ENCODE measurements at regions not wholly inside any gene's neighbourhood (a gene's known extent, or its start where the extent isn't known, plus 50 kb on each side); places are given as distances from the start of the nearest gene placed in this dataset.

GRCh38 chr4:43223820-43224219 lies 331.3 kb downstream of the GRXCR1 start:
- intact Hi-C loops (cut with DNase I): no loop called here
- DNase-seq (no peak), ATAC-seq (no peak)
- Histone ChIP-seq H3K9me3 (no peaks in the 10 kb centered on the region), H3K4me1 (no peaks in the 10 kb centered on the region), H3K27me3 (ENCODE audit: insufficient read depth in 3 of 3, low read length in 2 of 3) (no peaks in the 10 kb centered on the region), H3K4me3 (no peak overlapping the region), H3K36me3 (ENCODE audit: insufficient read depth in 1 of 2, low read depth in 1 of 2) (no peaks in the 10 kb centered on the region), H3K27ac (no peak overlapping the region)
- WGBS, 3 donors: 88 to 91% (median 90%) methylated on average over 3 of the region's 3 CpGs
- TF ChIP-seq CTCF (IDR thresholded peaks at IDR 0.05): no peak

- ATAC-seq (no peak), DNase-seq (no peak)
- WGBS, 3 donors: 56 to 58% (median 57%) methylated on average over 2 of the region's 2 CpGs
- Histone ChIP-seq H3K4me1 (no peaks in the 10 kb centered on the region), H3K36me3 (ENCODE audit: insufficient read depth in 1 of 2, low read depth in 1 of 2) (no peaks in the 10 kb centered on the region), H3K27me3 (ENCODE audit: insufficient read depth in 3 of 3, low read length in 2 of 3) (no peaks in the 10 kb centered on the region), H3K4me3 (no peak overlapping the region), H3K9me3 (no peaks in the 10 kb centered on the region), H3K27ac (no peak overlapping the region)
- no peak for TF ChIP-seq CTCF (IDR thresholded peaks at IDR 0.05)
- intact Hi-C loops (cut with DNase I): no loop called here
Observed at GRCh38 chr4:43224559-43224958, 332.0 kb downstream of the GRXCR1 start.

- no peak overlapping the region for H3K4me3 ChIP-seq
- TF ChIP-seq CTCF (IDR thresholded peaks at IDR 0.05): no peak
- intact Hi-C loops (cut with DNase I): no loop called here
- H3K4me1 ChIP-seq: no peaks in the 10 kb centered on the region
- H3K9me3 ChIP-seq: no peaks in the 10 kb centered on the region
- no peak for DNase-seq
- H3K27me3 ChIP-seq (ENCODE audit: insufficient read depth in 3 of 3, low read length in 2 of 3): no peaks in the 10 kb centered on the region
- no peak overlapping the region for H3K27ac ChIP-seq
- no peak for ATAC-seq
- 84 to 93% (median 86%) methylated on average over 3 of the region's 3 CpGs for WGBS, 3 donors
- no peaks in the 10 kb centered on the region for H3K36me3 ChIP-seq (ENCODE audit: insufficient read depth in 1 of 2, low read depth in 1 of 2)
Observed at GRCh38 chr4:43233321-43233720, 340.8 kb downstream of the GRXCR1 start.

- intact Hi-C loops (cut with DNase I): no loop called here
- 73 to 82% (median 75%) methylated on average over 5 of the region's 5 CpGs for WGBS, 3 donors
Observed at GRCh38 chr4:43234626-43235415, 342.3 kb downstream of the GRXCR1 start.

More at GRCh38 chr4:43234626-43235415, 342.3 kb downstream of the GRXCR1 start:
- no peak for DNase-seq
- no peak overlapping the region for H3K27ac ChIP-seq
- H3K27me3 ChIP-seq (ENCODE audit: insufficient read depth in 3 of 3, low read length in 2 of 3): no peaks in the 10 kb centered on the region
- H3K4me1 ChIP-seq: no peaks in the 10 kb centered on the region
- no peaks in the 10 kb centered on the region for H3K9me3 ChIP-seq
- ATAC-seq: no peak
- no peaks in the 10 kb centered on the region for H3K36me3 ChIP-seq (ENCODE audit: insufficient read depth in 1 of 2, low read depth in 1 of 2)
- TF ChIP-seq CTCF (IDR thresholded peaks at IDR 0.05): no peak
- no peak overlapping the region for H3K4me3 ChIP-seq
